GM18873 (cell line): ENCODE measurements at regions not wholly inside any gene's neighbourhood (a gene's known extent, or its start where the extent isn't known, plus 50 kb on each side); places are given as distances from the start of the nearest gene placed in this dataset.

Experiments used
- ATAC-seq: cut with Tn5 transposase; IDR thresholded peaks from one replicate; pipeline ENCODE4 v1.9.1; 2021; ENCODE audit warnings: mild to moderate bottlenecking, moderate library complexity, moderate number of reproducible peaks; ENCODE audit not compliant: unreplicated experiment, low FRiP score

GRCh38 chr16:51458356-51459140 lies 307.5 kb upstream of the SALL1 start:
- ATAC-seq, result no peak

- no peak for ATAC-seq
Observed at GRCh38 chr16:51457775-51458174, 306.7 kb upstream of the SALL1 start.

GRCh38 chr16:51455398-51455797 lies 304.3 kb upstream of the SALL1 start:
- no peak for ATAC-seq

GRCh38 chr16:51453251-51453650 lies 302.2 kb upstream of the SALL1 start:
- ATAC-seq, result no peak

- no peak for ATAC-seq
Observed at GRCh38 chr16:51450909-51451308, 299.8 kb upstream of the SALL1 start.

GRCh38 chr16:51450376-51450775 lies 299.3 kb upstream of the SALL1 start:
- ATAC-seq, result no peak

- ATAC-seq, result no peak
Observed at GRCh38 chr16:51449441-51449840, 298.4 kb upstream of the SALL1 start.

- ATAC-seq, result no peak
Observed at GRCh38 chr16:51445250-51445649, 294.2 kb upstream of the SALL1 start.

GRCh38 chr16:51443934-51444333 lies 292.9 kb upstream of the SALL1 start:
- ATAC-seq, result no peak

- no peak for ATAC-seq
Observed at GRCh38 chr16:51442141-51442870, 291.2 kb upstream of the SALL1 start.

- no peak for ATAC-seq
Observed at GRCh38 chr16:51440131-51440889, 289.2 kb upstream of the SALL1 start.

GRCh38 chr16:51439271-51439670 lies 288.2 kb upstream of the SALL1 start:
- ATAC-seq, result no peak

- ATAC-seq, result no peak
Observed at GRCh38 chr16:51436742-51437141, 285.7 kb upstream of the SALL1 start.

- ATAC-seq, result no peak
Observed at GRCh38 chr16:51434567-51435198, 283.6 kb upstream of the SALL1 start.

GRCh38 chr16:51433599-51433998 lies 282.5 kb upstream of the SALL1 start:
- ATAC-seq, result no peak

GRCh38 chr16:51431517-51432241 lies 280.6 kb upstream of the SALL1 start:
- ATAC-seq, result no peak

- no peak for ATAC-seq
Observed at GRCh38 chr16:51430716-51431369, 279.8 kb upstream of the SALL1 start.

GRCh38 chr16:51429041-51429440 lies 278.0 kb upstream of the SALL1 start:
- no peak for ATAC-seq

GRCh38 chr16:51427085-51427484 lies 276.0 kb upstream of the SALL1 start:
- no peak for ATAC-seq

- no peak for ATAC-seq
Observed at GRCh38 chr16:51426276-51426675, 275.2 kb upstream of the SALL1 start.
